ENCODE measurements at regions not wholly inside any gene's neighbourhood (a gene's known extent, or its start where the extent isn't known, plus 50 kb on each side); places are given as distances from the start of the nearest gene placed in this dataset.

DNA sequence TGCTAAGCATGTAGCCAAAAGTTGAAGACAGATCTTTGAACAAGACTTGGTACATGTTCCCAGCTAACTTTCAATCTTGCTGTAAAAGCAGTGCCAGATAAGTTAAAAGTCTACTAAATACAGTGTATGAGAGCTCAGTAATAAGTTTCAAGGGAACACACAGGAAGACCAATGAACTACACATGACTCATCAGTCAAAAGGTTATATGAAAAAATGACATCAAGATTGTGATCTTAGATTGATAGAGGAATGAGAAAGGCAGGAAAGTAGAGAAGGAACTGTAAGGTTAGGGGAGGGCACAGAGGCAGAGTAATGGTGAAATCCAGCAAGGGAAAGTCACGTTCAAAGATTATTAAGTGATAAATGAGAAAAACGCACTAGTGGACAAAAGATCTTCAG lies 249.9 kb upstream of the FLRT2 start (continued):
- TF ChIP-seq, protein P1, sequence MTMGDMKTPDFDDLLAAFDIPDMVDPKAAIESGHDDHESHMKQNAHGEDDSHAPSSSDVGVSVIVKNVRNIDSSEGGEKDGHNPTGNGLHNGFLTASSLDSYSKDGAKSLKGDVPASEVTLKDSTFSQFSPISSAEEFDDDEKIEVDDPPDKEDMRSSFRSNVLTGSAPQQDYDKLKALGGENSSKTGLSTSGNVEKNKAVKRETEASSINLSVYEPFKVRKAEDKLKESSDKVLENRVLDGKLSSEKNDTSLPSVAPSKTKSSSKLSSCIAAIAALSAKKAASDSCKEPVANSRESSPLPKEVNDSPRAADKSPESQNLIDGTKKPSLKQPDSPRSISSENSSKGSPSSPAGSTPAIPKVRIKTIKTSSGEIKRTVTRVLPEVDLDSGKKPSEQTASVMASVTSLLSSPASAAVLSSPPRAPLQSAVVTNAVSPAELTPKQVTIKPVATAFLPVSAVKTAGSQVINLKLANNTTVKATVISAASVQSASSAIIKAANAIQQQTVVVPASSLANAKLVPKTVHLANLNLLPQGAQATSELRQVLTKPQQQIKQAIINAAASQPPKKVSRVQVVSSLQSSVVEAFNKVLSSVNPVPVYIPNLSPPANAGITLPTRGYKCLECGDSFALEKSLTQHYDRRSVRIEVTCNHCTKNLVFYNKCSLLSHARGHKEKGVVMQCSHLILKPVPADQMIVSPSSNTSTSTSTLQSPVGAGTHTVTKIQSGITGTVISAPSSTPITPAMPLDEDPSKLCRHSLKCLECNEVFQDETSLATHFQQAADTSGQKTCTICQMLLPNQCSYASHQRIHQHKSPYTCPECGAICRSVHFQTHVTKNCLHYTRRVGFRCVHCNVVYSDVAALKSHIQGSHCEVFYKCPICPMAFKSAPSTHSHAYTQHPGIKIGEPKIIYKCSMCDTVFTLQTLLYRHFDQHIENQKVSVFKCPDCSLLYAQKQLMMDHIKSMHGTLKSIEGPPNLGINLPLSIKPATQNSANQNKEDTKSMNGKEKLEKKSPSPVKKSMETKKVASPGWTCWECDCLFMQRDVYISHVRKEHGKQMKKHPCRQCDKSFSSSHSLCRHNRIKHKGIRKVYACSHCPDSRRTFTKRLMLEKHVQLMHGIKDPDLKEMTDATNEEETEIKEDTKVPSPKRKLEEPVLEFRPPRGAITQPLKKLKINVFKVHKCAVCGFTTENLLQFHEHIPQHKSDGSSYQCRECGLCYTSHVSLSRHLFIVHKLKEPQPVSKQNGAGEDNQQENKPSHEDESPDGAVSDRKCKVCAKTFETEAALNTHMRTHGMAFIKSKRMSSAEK (CRISPR knock-in tag; IDR thresholded peaks at IDR 0.05; ENCODE audit: borderline replicate concordance) = no peak
- TF ChIP-seq ZBTB21 (CRISPR knock-in tag; IDR thresholded peaks at IDR 0.05; ENCODE audit: borderline replicate concordance) (no peak), ZNF396 (CRISPR knock-in tag; IDR thresholded peaks at IDR 0.05; ENCODE audit: borderline replicate concordance) (no peak), SOX15 (CRISPR knock-in tag; IDR thresholded peaks at IDR 0.05) (no peak), CREB1 (CRISPR knock-in tag; IDR thresholded peaks at IDR 0.05) (no peak), NR2C2 (CRISPR knock-in tag; IDR thresholded peaks at IDR 0.05) (no peak), JAZF1 (CRISPR knock-in tag; IDR thresholded peaks at IDR 0.05) (no peak)
- TF ChIP-seq, protein P2, sequence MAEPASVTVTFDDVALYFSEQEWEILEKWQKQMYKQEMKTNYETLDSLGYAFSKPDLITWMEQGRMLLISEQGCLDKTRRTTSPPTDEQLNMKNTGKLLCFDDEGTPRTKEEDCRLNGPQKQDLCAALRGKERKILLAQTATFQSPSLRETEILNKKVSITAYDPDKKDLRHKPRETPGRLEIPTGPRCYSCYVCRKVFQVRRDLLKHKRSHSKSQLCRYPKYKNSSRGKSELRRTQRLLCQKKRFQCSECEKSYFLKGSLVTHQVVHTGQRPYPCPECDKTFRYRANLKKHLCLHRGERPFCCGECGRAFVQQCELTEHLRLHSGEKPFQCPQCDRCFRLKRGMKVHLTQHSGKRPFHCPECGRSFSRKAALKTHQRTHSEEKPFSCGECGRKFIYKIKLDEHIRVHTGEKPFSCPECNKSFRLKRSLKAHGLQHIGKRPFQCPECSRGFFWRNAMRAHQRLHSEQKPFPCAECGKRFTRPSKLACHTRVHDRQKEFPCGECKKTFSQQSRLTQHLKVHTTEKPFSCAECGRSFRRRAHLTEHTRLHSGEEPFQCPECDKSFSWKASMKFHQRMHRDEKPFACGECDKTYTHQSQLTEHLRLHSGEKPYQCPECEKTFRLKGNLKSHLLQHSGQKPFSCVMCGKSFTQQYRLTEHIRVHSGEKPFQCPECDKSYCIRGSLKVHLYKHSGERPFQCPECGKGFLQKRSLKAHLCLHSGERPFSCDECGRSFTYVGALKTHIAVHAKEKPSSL (CRISPR knock-in tag; conservative IDR thresholded peaks at IDR 0.05) = no peak

DNA sequence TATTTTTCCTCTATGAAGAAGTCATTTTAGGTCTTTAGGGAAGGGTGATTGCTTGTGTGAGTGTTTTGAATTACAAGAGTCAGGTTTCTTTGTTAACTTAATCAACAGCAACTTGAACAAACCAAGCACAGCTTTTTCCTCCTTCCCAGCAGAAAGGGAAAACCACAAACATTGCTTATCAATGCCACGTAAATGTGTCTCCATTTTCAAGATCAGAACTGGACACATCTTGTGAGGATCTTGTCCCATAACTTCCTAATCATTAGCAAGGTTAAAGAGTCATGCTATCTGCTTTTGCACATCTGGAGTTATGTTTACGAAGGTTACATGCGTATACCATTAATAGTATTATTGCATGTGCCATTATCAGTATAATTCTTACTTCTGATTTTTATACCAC lies 248.0 kb upstream of the FLRT2 start:
- no peaks in the 10 kb centered on the region for H3K36me3 Mint-ChIP-seq
- H3K9me3 Mint-ChIP-seq = no peaks in the 10 kb centered on the region
- ChIA-PET POLR2A (no interaction called here), CTCF (no interaction called here)
- no peak for ATAC-seq
- no peak for DNase-seq (ENCODE audit: low spot score)
- H3K27ac Mint-ChIP-seq = 0 out of 2 replicates have a peak overlapping the region, but pooled peaks have one; percentile 78
- H3K4me3 Mint-ChIP-seq = no peak overlapping the region
- TF ChIP-seq, protein P3, sequence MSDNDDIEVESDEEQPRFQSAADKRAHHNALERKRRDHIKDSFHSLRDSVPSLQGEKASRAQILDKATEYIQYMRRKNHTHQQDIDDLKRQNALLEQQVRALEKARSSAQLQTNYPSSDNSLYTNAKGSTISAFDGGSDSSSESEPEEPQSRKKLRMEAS (CRISPR knock-in tag; IDR thresholded peaks at IDR 0.05) = no peak
- no peak for TF ChIP-seq MYBL2 (CRISPR knock-in tag; IDR thresholded peaks at IDR 0.05)
- TF ChIP-seq SMAD3 (CRISPR knock-in tag; IDR thresholded peaks at IDR 0.05; ENCODE audit: borderline replicate concordance) = no peak
- TF ChIP-seq, protein P4, sequence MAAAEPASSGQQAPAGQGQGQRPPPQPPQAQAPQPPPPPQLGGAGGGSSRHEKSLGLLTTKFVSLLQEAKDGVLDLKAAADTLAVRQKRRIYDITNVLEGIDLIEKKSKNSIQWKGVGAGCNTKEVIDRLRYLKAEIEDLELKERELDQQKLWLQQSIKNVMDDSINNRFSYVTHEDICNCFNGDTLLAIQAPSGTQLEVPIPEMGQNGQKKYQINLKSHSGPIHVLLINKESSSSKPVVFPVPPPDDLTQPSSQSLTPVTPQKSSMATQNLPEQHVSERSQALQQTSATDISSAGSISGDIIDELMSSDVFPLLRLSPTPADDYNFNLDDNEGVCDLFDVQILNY (CRISPR knock-in tag; IDR thresholded peaks at IDR 0.05) = no peak
- TF ChIP-seq, protein P5, sequence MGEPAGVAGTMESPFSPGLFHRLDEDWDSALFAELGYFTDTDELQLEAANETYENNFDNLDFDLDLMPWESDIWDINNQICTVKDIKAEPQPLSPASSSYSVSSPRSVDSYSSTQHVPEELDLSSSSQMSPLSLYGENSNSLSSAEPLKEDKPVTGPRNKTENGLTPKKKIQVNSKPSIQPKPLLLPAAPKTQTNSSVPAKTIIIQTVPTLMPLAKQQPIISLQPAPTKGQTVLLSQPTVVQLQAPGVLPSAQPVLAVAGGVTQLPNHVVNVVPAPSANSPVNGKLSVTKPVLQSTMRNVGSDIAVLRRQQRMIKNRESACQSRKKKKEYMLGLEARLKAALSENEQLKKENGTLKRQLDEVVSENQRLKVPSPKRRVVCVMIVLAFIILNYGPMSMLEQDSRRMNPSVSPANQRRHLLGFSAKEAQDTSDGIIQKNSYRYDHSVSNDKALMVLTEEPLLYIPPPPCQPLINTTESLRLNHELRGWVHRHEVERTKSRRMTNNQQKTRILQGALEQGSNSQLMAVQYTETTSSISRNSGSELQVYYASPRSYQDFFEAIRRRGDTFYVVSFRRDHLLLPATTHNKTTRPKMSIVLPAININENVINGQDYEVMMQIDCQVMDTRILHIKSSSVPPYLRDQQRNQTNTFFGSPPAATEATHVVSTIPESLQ (CRISPR knock-in tag; IDR thresholded peaks at IDR 0.05) = no peak
- H3K4me1 Mint-ChIP-seq = peaks cover 6% of the 10 kb centered on the region; the same call in 1 of the 2 replicates
- H3K27me3 Mint-ChIP-seq (ENCODE audit: low read depth) = no peaks in the 10 kb centered on the region

DNA sequence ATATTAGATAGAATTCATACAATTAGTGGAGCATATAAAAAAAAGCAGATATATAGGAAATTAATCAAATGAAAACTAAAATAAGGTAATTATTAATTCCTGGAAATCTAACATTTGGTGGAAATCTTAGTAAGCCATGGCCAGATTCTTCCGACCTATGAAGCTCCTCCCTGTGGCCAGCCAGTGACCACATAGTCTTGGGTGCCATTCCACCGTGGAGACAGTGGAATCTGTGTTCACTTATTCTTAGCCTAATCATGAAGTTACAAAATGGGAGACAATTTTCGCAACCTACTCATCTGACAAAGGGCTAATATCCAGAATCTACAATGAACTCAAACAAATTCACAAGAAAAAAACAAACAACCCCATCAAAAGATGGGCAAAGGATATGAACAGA lies 241.9 kb upstream of the FLRT2 start:
- Mint-ChIP-seq H3K4me3 (no peak overlapping the region), H3K27me3 (ENCODE audit: low read depth) (no peaks in the 10 kb centered on the region), H3K4me1 (no peaks in the 10 kb centered on the region), H3K36me3 (no peaks in the 10 kb centered on the region), H3K27ac (no peak overlapping the region), H3K9me3 (peaks cover 15% of the 10 kb centered on the region)
- ChIA-PET CTCF (no interaction called here), POLR2A (no interaction called here)
- ATAC-seq (no peak), DNase-seq (ENCODE audit: low spot score) (no peak)
- TF ChIP-seq, protein P1 (CRISPR knock-in tag; IDR thresholded peaks at IDR 0.05; ENCODE audit: borderline replicate concordance) = no peak
- no peak for TF ChIP-seq CREB1 (CRISPR knock-in tag; IDR thresholded peaks at IDR 0.05)
- no peak for TF ChIP-seq FOXJ3 (CRISPR knock-in tag; IDR thresholded peaks at IDR 0.05; ENCODE audit: borderline replicate concordance)
- TF ChIP-seq, protein P6, sequence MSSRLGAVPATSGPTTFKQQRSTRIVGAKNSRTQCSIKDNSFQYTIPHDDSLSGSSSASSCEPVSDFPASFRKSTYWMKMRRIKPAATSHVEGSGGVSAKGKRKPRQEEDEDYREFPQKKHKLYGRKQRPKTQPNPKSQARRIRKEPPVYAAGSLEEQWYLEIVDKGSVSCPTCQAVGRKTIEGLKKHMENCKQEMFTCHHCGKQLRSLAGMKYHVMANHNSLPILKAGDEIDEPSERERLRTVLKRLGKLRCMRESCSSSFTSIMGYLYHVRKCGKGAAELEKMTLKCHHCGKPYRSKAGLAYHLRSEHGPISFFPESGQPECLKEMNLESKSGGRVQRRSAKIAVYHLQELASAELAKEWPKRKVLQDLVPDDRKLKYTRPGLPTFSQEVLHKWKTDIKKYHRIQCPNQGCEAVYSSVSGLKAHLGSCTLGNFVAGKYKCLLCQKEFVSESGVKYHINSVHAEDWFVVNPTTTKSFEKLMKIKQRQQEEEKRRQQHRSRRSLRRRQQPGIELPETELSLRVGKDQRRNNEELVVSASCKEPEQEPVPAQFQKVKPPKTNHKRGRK (CRISPR knock-in tag; IDR thresholded peaks at IDR 0.05; ENCODE audit: borderline replicate concordance) = no peak
- TF ChIP-seq ZNF317 (CRISPR knock-in tag; IDR thresholded peaks at IDR 0.05; ENCODE audit: borderline replicate concordance, low read depth) = no peak

All from WTC11 (cell line).